NCI-H1930 (cell line): ENCODE measurements at regions not wholly inside any gene's neighbourhood (a gene's known extent, or its start where the extent isn't known, plus 50 kb on each side); places are given as distances from the start of the nearest gene placed in this dataset.

ENCODE experiments used
- DNase-seq, 2 experiments: peaks; one replicate each; lab custom pipeline; 2025; lab: John Stamatoyannopoulos, UW

GRCh38 chr5:155844542-155844941 lies 482.4 kb upstream of the SGCD start:
- DNase-seq: no peak

GRCh38 chr5:155850370-155850769 lies 476.6 kb upstream of the SGCD start:
- DNase-seq: peak in 1 of 2 experiments; percentile 6

- DNase-seq: no peak
Observed at GRCh38 chr5:155866971-155867370, 460.0 kb upstream of the SGCD start.

- DNase-seq: no peak
Observed at GRCh38 chr5:155867522-155868088, 459.4 kb upstream of the SGCD start.

- no peak for DNase-seq
Observed at GRCh38 chr5:155870636-155871035, 456.3 kb upstream of the SGCD start.

- no peak for DNase-seq
Observed at GRCh38 chr5:155871623-155872022, 455.3 kb upstream of the SGCD start.

GRCh38 chr5:155872629-155873220 lies 454.2 kb upstream of the SGCD start:
- DNase-seq: peak in 1 of 2 experiments; percentile 15

GRCh38 chr5:155878991-155879575 lies 447.9 kb upstream of the SGCD start:
- no peak for DNase-seq

- peak in 1 of 2 experiments; percentile 14 for DNase-seq
Observed at GRCh38 chr5:155884041-155884440, 442.9 kb upstream of the SGCD start.

- no peak for DNase-seq
Observed at GRCh38 chr5:155885199-155885598, 441.8 kb upstream of the SGCD start.

- DNase-seq: no peak
Observed at GRCh38 chr5:155886311-155887031, 440.5 kb upstream of the SGCD start.

GRCh38 chr5:155895484-155895883 lies 431.5 kb upstream of the SGCD start:
- DNase-seq: no peak

- DNase-seq: no peak
Observed at GRCh38 chr5:155897761-155898160, 429.2 kb upstream of the SGCD start.

- DNase-seq: no peak
Observed at GRCh38 chr5:155898284-155898683, 428.7 kb upstream of the SGCD start.

GRCh38 chr5:155903791-155904190 lies 423.2 kb upstream of the SGCD start:
- no peak for DNase-seq

GRCh38 chr5:155905364-155905763 lies 421.6 kb upstream of the SGCD start:
- DNase-seq: no peak

GRCh38 chr5:155906046-155906445 lies 420.9 kb upstream of the SGCD start:
- DNase-seq: no peak

GRCh38 chr5:155908543-155908942 lies 418.4 kb upstream of the SGCD start:
- no peak for DNase-seq

GRCh38 chr5:155912291-155912690 lies 414.7 kb upstream of the SGCD start:
- no peak for DNase-seq

GRCh38 chr5:155914766-155915165 lies 412.2 kb upstream of the SGCD start:
- no peak for DNase-seq

GRCh38 chr5:155915601-155916000 lies 411.4 kb upstream of the SGCD start:
- DNase-seq: no peak

GRCh38 chr5:155919126-155919525 lies 407.8 kb upstream of the SGCD start:
- no peak for DNase-seq

- DNase-seq: no peak
Observed at GRCh38 chr5:155919725-155920124, 407.2 kb upstream of the SGCD start.
